Stimulated activated CD8-positive, alpha-beta memory T cell treated with anti-CD3 and anti-CD28 coated beads, Interleukin-12 subunit alpha, Interleukin-12 subunit beta, amount 100 ng/mL, for 1 hour (primary cell): ENCODE measurements at regions not wholly inside any gene's neighbourhood (a gene's known extent, or its start where the extent isn't known, plus 50 kb on each side); places are given as distances from the start of the nearest gene placed in this dataset.
"Not testable (repeated sequence)": the region's sequence is repeated elsewhere in the genome, so short reads cannot be mapped to it uniquely, and the experiment has no call there.

Source experiments
- DNase-seq: peaks from one replicate; pipeline ENCODE4 v3.0.0-alpha.2; 2020; ENCODE audit warnings: low read depth

GRCh38 chr13:90454002-90454636, 893.4 kb upstream of the MIR17HG start:
- no peak for DNase-seq

- no peak for DNase-seq
Observed at GRCh38 chr13:90455067-90455466, 892.4 kb upstream of the MIR17HG start.

- no peak for DNase-seq
Observed at GRCh38 chr13:90455823-90456222, 891.7 kb upstream of the MIR17HG start.

GRCh38 chr13:90461398-90461797, 886.1 kb upstream of the MIR17HG start:
- DNase-seq, result no peak

- no peak for DNase-seq
Observed at GRCh38 chr13:90477216-90477615, 870.3 kb upstream of the MIR17HG start.

GRCh38 chr13:90483906-90484305, 863.6 kb upstream of the MIR17HG start:
- DNase-seq, result no peak

- no peak for DNase-seq
Observed at GRCh38 chr13:90485436-90485835, 862.1 kb upstream of the MIR17HG start.

GRCh38 chr13:90492872-90493271, 854.6 kb upstream of the MIR17HG start:
- no peak for DNase-seq

- DNase-seq, result no peak
Observed at GRCh38 chr13:90493667-90494066, 853.8 kb upstream of the MIR17HG start.

- DNase-seq, result not testable (repeated sequence)
Observed at GRCh38 chr13:90494849-90495248, 852.6 kb upstream of the MIR17HG start.

- no peak for DNase-seq
Observed at GRCh38 chr13:90498096-90498495, 849.4 kb upstream of the MIR17HG start.

- no peak for DNase-seq
Observed at GRCh38 chr13:90498816-90499215, 848.7 kb upstream of the MIR17HG start.

GRCh38 chr13:90500569-90500968, 846.9 kb upstream of the MIR17HG start:
- DNase-seq, result no peak

- DNase-seq, result no peak
Observed at GRCh38 chr13:90502153-90502552, 845.3 kb upstream of the MIR17HG start.

- no peak for DNase-seq
Observed at GRCh38 chr13:90502762-90503161, 844.7 kb upstream of the MIR17HG start.

- no peak for DNase-seq
Observed at GRCh38 chr13:90510319-90510718, 837.2 kb upstream of the MIR17HG start.

GRCh38 chr13:90511903-90512302, 835.6 kb upstream of the MIR17HG start:
- no peak for DNase-seq

GRCh38 chr13:90514712-90515111, 832.8 kb upstream of the MIR17HG start:
- DNase-seq, result not testable (repeated sequence)

- no peak for DNase-seq
Observed at GRCh38 chr13:90518417-90518816, 829.1 kb upstream of the MIR17HG start.

GRCh38 chr13:90519157-90519556, 828.3 kb upstream of the MIR17HG start:
- no peak for DNase-seq

GRCh38 chr13:90526711-90527110, 820.8 kb upstream of the MIR17HG start:
- DNase-seq, result no peak

- DNase-seq, result no peak
Observed at GRCh38 chr13:90531744-90532143, 815.7 kb upstream of the MIR17HG start.

- no peak for DNase-seq
Observed at GRCh38 chr13:90532861-90533492, 814.5 kb upstream of the MIR17HG start.

GRCh38 chr13:90533866-90534265, 813.6 kb upstream of the MIR17HG start:
- no peak for DNase-seq
